Karpas-422 (cell line): ENCODE measurements at regions not wholly inside any gene's neighbourhood (a gene's known extent, or its start where the extent isn't known, plus 50 kb on each side); places are given as distances from the start of the nearest gene placed in this dataset. TPM values are rescaled to one million over a fixed set of nuclear protein-coding genes. Genes with fewer than 3 reads are reported as not detected.

Experiments used
- DNase-seq: peaks from one replicate; pipeline ENCODE4 v3.0.0-alpha.2; 2015
- H2AFZ ChIP-seq: fragments of 200-600 bp; sonication (generic); 2 replicates; pipeline ENCODE4 v1.6.1; 2014; ENCODE audit warnings: antibody characterized with exemption, low read length, mixed read lengths
- H3K27ac ChIP-seq: fragments of 200-600 bp; sonication (generic); 2 replicates; pipeline ENCODE4 v1.5.1; 2014; ENCODE audit warnings: mild to moderate bottlenecking, low read length, moderate library complexity
- H3K27me3 ChIP-seq: fragments of 200-600 bp; sonication (generic); 2 replicates; pipeline ENCODE4 v1.6.1; 2014; ENCODE audit warnings: low read length, mixed read lengths
- H3K36me3 ChIP-seq: fragments of 200-600 bp; sonication (generic); 2 replicates; pipeline ENCODE4 v1.6.1; 2014; ENCODE audit warnings: low read length, mixed read lengths; ENCODE audit not compliant: insufficient read depth
- H3K4me1 ChIP-seq: fragments of 200-600 bp; sonication (generic); 2 replicates; pipeline ENCODE4 v1.6.1; 2014; ENCODE audit warnings: mild to moderate bottlenecking, low read length, mixed read lengths
- H3K4me2 ChIP-seq: fragments of 200-600 bp; sonication (generic); 2 replicates; pipeline ENCODE4 v1.6.1; 2014; ENCODE audit warnings: low read length, low read depth, mild to moderate bottlenecking; ENCODE audit not compliant: poor library complexity, severe bottlenecking
- H3K4me3 ChIP-seq: fragments of 200-600 bp; sonication (generic); 2 replicates; pipeline ENCODE4 v1.5.1; 2014; ENCODE audit warnings: mild to moderate bottlenecking, antibody characterized with exemption, low read length, mixed read lengths
- H3K79me2 ChIP-seq: fragments of 200-600 bp; sonication (generic); 2 replicates; pipeline ENCODE4 v1.6.1; 2014; ENCODE audit warnings: mild to moderate bottlenecking, low read length, mixed read lengths
- H3K9ac ChIP-seq: fragments of 200-600 bp; sonication (generic); 2 replicates; pipeline ENCODE4 v1.6.0; 2014; ENCODE audit warnings: low read length
- H3K9me2 ChIP-seq: fragments of 200-600 bp; sonication (generic), shearing (Covaris generic); replicated peaks from 2 replicates; pipeline ENCODE4 v1.6.0; 2014; ENCODE audit warnings: mild to moderate bottlenecking, low read length, moderate library complexity; ENCODE audit not compliant: insufficient read depth
- H3K9me3 ChIP-seq: fragments of 300-700, 200-600 bp; sonication (generic); 2 replicates; pipeline ENCODE4 v1.6.1; 2014; ENCODE audit warnings: low read length, mixed read lengths
- H4K20me1 ChIP-seq: fragments of 200-600 bp; sonication (generic); 2 replicates; pipeline ENCODE4 v1.6.1; 2014; ENCODE audit warnings: mild to moderate bottlenecking, antibody characterized with exemption, low read length, low read depth; ENCODE audit not compliant: insufficient read depth
- small RNA-seq: library from RNA; depleted of rRNA; stranded (forward); fragments of <200 nt; gene quantifications from one replicate; pipeline ENCODE3, GENCODE V24; 2014

- peaks cover 7% of the 10 kb centered on the region; the same call in 1 of the 2 replicates for H3K9me3 ChIP-seq
- DNase-seq: no peak
Observed at GRCh38 chr7:57385668-57386067, 64.3 kb upstream of the ZNF716 start.

GRCh38 chr7:57388761-57389160 lies 61.2 kb upstream of the ZNF716 start:
- peaks cover 15% of the 10 kb centered on the region for H3K9me3 ChIP-seq
- no peaks in the 10 kb centered on the region for H3K4me1 ChIP-seq
- H3K9ac ChIP-seq: no peak overlapping the region
- H3K4me3 ChIP-seq: no peak overlapping the region
- H2AFZ ChIP-seq: no peak overlapping the region
- H4K20me1 ChIP-seq: no peaks in the 10 kb centered on the region
- no peaks in the 10 kb centered on the region for H3K36me3 ChIP-seq
- H3K4me2 ChIP-seq: no peak overlapping the region
- no peaks in the 10 kb centered on the region for H3K9me2 ChIP-seq
- no peaks in the 10 kb centered on the region for H3K27me3 ChIP-seq
- H3K79me2 ChIP-seq: no peaks in the 10 kb centered on the region
- no peak for DNase-seq
- no peak overlapping the region for H3K27ac ChIP-seq

More at GRCh38 chr7:57385668-57386067, 64.3 kb upstream of the ZNF716 start:
- no peak overlapping the region for H3K4me2 ChIP-seq
- H3K27me3 ChIP-seq: no peaks in the 10 kb centered on the region
- H4K20me1 ChIP-seq: no peaks in the 10 kb centered on the region
- H3K79me2 ChIP-seq: no peaks in the 10 kb centered on the region
- no peaks in the 10 kb centered on the region for H3K36me3 ChIP-seq
- H3K4me1 ChIP-seq: no peaks in the 10 kb centered on the region
- H2AFZ ChIP-seq: no peak overlapping the region
- no peak overlapping the region for H3K27ac ChIP-seq
- H3K9ac ChIP-seq: no peak overlapping the region
- H3K4me3 ChIP-seq: no peak overlapping the region
- no peaks in the 10 kb centered on the region for H3K9me2 ChIP-seq

- no peak for DNase-seq
- Histone ChIP-seq H3K27ac (no peak overlapping the region), H3K4me1 (no peaks in the 10 kb centered on the region), H3K79me2 (no peaks in the 10 kb centered on the region), H3K27me3 (no peaks in the 10 kb centered on the region), H3K9me2 (no peaks in the 10 kb centered on the region), H2AFZ (no peak overlapping the region), H3K4me3 (no peak overlapping the region), H3K4me2 (no peak overlapping the region), H3K36me3 (no peaks in the 10 kb centered on the region), H3K9ac (no peak overlapping the region), H3K9me3 (peaks cover 7% of the 10 kb centered on the region), H4K20me1 (no peaks in the 10 kb centered on the region)
Observed at GRCh38 chr7:57398548-57398947, 51.4 kb upstream of the ZNF716 start.

GRCh38 chr7:57399251-57399940 lies 50.6 kb upstream of the ZNF716 start:
- Histone ChIP-seq H3K4me1 (no peaks in the 10 kb centered on the region), H2AFZ (no peak overlapping the region), H3K27ac (no peak overlapping the region), H3K9me2 (no peaks in the 10 kb centered on the region), H3K27me3 (no peaks in the 10 kb centered on the region), H3K4me2 (no peak overlapping the region), H3K79me2 (no peaks in the 10 kb centered on the region), H3K36me3 (no peaks in the 10 kb centered on the region), H3K9ac (no peak overlapping the region), H3K9me3 (no peaks in the 10 kb centered on the region; the same call in none of the 2 replicates), H3K4me3 (no peak overlapping the region), H4K20me1 (no peaks in the 10 kb centered on the region)
- DNase-seq: no peak

- Histone ChIP-seq H3K9me2 (no peaks in the 10 kb centered on the region), H3K9me3 (no peaks in the 10 kb centered on the region; the same call in none of the 2 replicates), H3K79me2 (no peaks in the 10 kb centered on the region), H4K20me1 (no peaks in the 10 kb centered on the region), H3K4me2 (no peak overlapping the region), H3K36me3 (no peaks in the 10 kb centered on the region), H3K4me1 (no peaks in the 10 kb centered on the region), H3K9ac (no peak overlapping the region), H3K27me3 (no peaks in the 10 kb centered on the region), H2AFZ (no peak overlapping the region), H3K4me3 (no peak overlapping the region), H3K27ac (no peak overlapping the region)
- DNase-seq: no peak
Observed at GRCh38 chr7:57399972-57400371, 50.0 kb upstream of the ZNF716 start.

Small RNA genes in the stretch of these regions (small RNA-seq; reads per million reads assigned to genes)
- not detected for gene RNU7-157P
